ENCODE measurements at regions not wholly inside any gene's neighbourhood (a gene's known extent, or its start where the extent isn't known, plus 50 kb on each side); places are given as distances from the start of the nearest gene placed in this dataset.

GRCh38 chr5:2119573-2119972 is 236.8 kb upstream of the IRX4 start:
- no peak for TF ChIP-seq CTCF (conservative IDR thresholded peaks at IDR 0.05; ENCODE audit: low read depth, low read length)
- H3K9ac ChIP-seq, result no peak overlapping the region
- no peaks in the 10 kb centered on the region for H3K79me2 ChIP-seq (ENCODE audit: insufficient read depth, low read depth)

GRCh38 chr5:2113348-2114131 is 230.8 kb upstream of the IRX4 start:
- H3K27me3 ChIP-seq (ENCODE audit: insufficient read depth, low read depth), result no peaks in the 10 kb centered on the region
- no peak overlapping the region for H3K4me3 ChIP-seq (IDR thresholded peaks at IDR 0.05; ENCODE audit: insufficient read depth, low read depth, low read length)
- no peak overlapping the region for H3K27ac ChIP-seq
- no peak overlapping the region for H3K9ac ChIP-seq
- H3K36me3 ChIP-seq (ENCODE audit: insufficient read depth), result no peaks in the 10 kb centered on the region
- no peak for TF ChIP-seq CTCF (conservative IDR thresholded peaks at IDR 0.05; ENCODE audit: low read depth, low read length)
- H4K20me1 ChIP-seq (ENCODE audit: insufficient read depth), result no peaks in the 10 kb centered on the region
- H2AFZ ChIP-seq (ENCODE audit: low read depth), result no peak overlapping the region
- no peaks in the 10 kb centered on the region for H3K4me1 ChIP-seq (ENCODE audit: low read depth, poor library complexity, severe bottlenecking)
- H3K4me2 ChIP-seq, result no peak overlapping the region
- H3K79me2 ChIP-seq (ENCODE audit: insufficient read depth, low read depth), result no peaks in the 10 kb centered on the region

More at GRCh38 chr5:2119573-2119972, 236.8 kb upstream of the IRX4 start:
- Histone ChIP-seq H3K4me3 (IDR thresholded peaks at IDR 0.05; ENCODE audit: insufficient read depth, low read depth, low read length) (no peak overlapping the region), H3K4me1 (ENCODE audit: low read depth, poor library complexity, severe bottlenecking) (no peaks in the 10 kb centered on the region), H3K4me2 (no peak overlapping the region), H3K27me3 (ENCODE audit: insufficient read depth, low read depth) (no peaks in the 10 kb centered on the region), H4K20me1 (ENCODE audit: insufficient read depth) (no peaks in the 10 kb centered on the region), H2AFZ (ENCODE audit: low read depth) (no peak overlapping the region), H3K36me3 (ENCODE audit: insufficient read depth) (no peaks in the 10 kb centered on the region), H3K27ac (no peak overlapping the region)

GRCh38 chr5:2112173-2113025 is 229.7 kb upstream of the IRX4 start:
- Histone ChIP-seq H3K27me3 (ENCODE audit: insufficient read depth, low read depth) (no peaks in the 10 kb centered on the region), H3K4me2 (no peak overlapping the region), H3K27ac (no peak overlapping the region), H3K36me3 (ENCODE audit: insufficient read depth) (no peaks in the 10 kb centered on the region), H4K20me1 (ENCODE audit: insufficient read depth) (no peaks in the 10 kb centered on the region), H3K79me2 (ENCODE audit: insufficient read depth, low read depth) (no peaks in the 10 kb centered on the region), H3K4me3 (IDR thresholded peaks at IDR 0.05; ENCODE audit: insufficient read depth, low read depth, low read length) (no peak overlapping the region), H3K4me1 (ENCODE audit: low read depth, poor library complexity, severe bottlenecking) (no peaks in the 10 kb centered on the region), H2AFZ (ENCODE audit: low read depth) (no peak overlapping the region), H3K9ac (no peak overlapping the region)
- TF ChIP-seq CTCF (conservative IDR thresholded peaks at IDR 0.05; ENCODE audit: low read depth, low read length), result no peak

GRCh38 chr5:2111569-2112105 is 228.9 kb upstream of the IRX4 start:
- no peak for TF ChIP-seq CTCF (conservative IDR thresholded peaks at IDR 0.05; ENCODE audit: low read depth, low read length)
- H3K9ac ChIP-seq, result no peak overlapping the region
- no peaks in the 10 kb centered on the region for H4K20me1 ChIP-seq (ENCODE audit: insufficient read depth)
- H3K27ac ChIP-seq, result no peak overlapping the region
- no peaks in the 10 kb centered on the region for H3K36me3 ChIP-seq (ENCODE audit: insufficient read depth)
- no peaks in the 10 kb centered on the region for H3K27me3 ChIP-seq (ENCODE audit: insufficient read depth, low read depth)
- no peaks in the 10 kb centered on the region for H3K4me1 ChIP-seq (ENCODE audit: low read depth, poor library complexity, severe bottlenecking)
- H3K4me2 ChIP-seq, result no peak overlapping the region
- H3K79me2 ChIP-seq (ENCODE audit: insufficient read depth, low read depth), result no peaks in the 10 kb centered on the region
- no peak overlapping the region for H2AFZ ChIP-seq (ENCODE audit: low read depth)
- no peak overlapping the region for H3K4me3 ChIP-seq (IDR thresholded peaks at IDR 0.05; ENCODE audit: insufficient read depth, low read depth, low read length)

Data from KMS-11 (cell line).